NB4 (cell line): ENCODE measurements at regions not wholly inside any gene's neighbourhood (a gene's known extent, or its start where the extent isn't known, plus 50 kb on each side); places are given as distances from the start of the nearest gene placed in this dataset.

Experiments
- CTCF ChIP-seq: IDR thresholded peaks from one replicate; pipeline ENCODE4 v1.5.1; 2012; ENCODE audit warnings: low read depth, low read length
- MAX ChIP-seq: IDR thresholded peaks from 2 replicates; pipeline ENCODE4 v1.6.1; 2011; ENCODE audit warnings: low read depth, low read length
- MYC ChIP-seq: IDR thresholded peaks from 2 replicates; pipeline ENCODE4 v1.6.1; 2011; ENCODE audit warnings: low read depth, low read length
- POLR2A ChIP-seq: IDR thresholded peaks from 2 replicates; pipeline ENCODE4 v1.6.1; 2011; ENCODE audit warnings: mild to moderate bottlenecking; ENCODE audit not compliant: insufficient read length; ENCODE audit errors: extremely low read depth

GRCh38 chr16:59410451-59410850 is 676.3 kb upstream of the GOT2 start:
- TF ChIP-seq CTCF (no peak), MAX (no peak), POLR2A (no peak), MYC (no peak)
